Tibial nerve (tissue), 3 donors: ENCODE measurements at regions not wholly inside any gene's neighbourhood (a gene's known extent, or its start where the extent isn't known, plus 50 kb on each side); places are given as distances from the start of the nearest gene placed in this dataset.

Experiments used
- POLR2A ChIP-seq, 2 donors: fragments of 450-650 bp; IDR thresholded peaks; one replicate each; pipeline ENCODE4 v1.6.1; 2017; ENCODE audit warnings: antibody characterized with exemption in 2 of 2, mild to moderate bottlenecking in 2 of 2, moderate library complexity in 2 of 2
- TF ChIP-seq, protein P1 (sequence below), 5 experiments: fragments of 200-600 bp in 3 of 5; fragments of 450-650 bp in 2 of 5; sonication (generic) in 3 of 5; IDR thresholded peaks; one replicate each; pipeline ENCODE4 v1.5.1; 2016 to 2019; ENCODE audit warnings: antibody characterized with exemption in 5 of 5, mild to moderate bottlenecking in 3 of 5, moderate library complexity in 2 of 5

DNA sequence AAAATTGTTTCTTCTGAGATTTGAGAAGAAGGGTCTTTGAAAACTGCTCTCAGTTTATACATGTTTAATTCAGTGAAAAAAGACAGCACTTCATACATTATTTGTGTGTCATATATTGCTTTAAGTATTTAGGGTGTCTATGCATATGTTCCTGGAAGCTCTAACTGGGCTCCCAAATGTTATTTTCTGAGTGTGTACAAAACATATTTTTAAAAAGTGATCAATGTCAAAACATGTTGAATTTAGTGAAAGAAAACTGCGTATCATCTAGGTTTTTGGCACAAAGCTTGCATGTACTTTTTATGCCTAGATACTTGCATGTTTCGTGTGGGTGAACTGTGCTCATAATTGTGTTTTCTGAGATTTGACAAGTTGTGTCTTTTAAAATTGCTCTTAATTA, 81.6 kb downstream of the ASCL4 start:
- TF ChIP-seq, protein P1, sequence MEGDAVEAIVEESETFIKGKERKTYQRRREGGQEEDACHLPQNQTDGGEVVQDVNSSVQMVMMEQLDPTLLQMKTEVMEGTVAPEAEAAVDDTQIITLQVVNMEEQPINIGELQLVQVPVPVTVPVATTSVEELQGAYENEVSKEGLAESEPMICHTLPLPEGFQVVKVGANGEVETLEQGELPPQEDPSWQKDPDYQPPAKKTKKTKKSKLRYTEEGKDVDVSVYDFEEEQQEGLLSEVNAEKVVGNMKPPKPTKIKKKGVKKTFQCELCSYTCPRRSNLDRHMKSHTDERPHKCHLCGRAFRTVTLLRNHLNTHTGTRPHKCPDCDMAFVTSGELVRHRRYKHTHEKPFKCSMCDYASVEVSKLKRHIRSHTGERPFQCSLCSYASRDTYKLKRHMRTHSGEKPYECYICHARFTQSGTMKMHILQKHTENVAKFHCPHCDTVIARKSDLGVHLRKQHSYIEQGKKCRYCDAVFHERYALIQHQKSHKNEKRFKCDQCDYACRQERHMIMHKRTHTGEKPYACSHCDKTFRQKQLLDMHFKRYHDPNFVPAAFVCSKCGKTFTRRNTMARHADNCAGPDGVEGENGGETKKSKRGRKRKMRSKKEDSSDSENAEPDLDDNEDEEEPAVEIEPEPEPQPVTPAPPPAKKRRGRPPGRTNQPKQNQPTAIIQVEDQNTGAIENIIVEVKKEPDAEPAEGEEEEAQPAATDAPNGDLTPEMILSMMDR (IDR thresholded peaks at IDR 0.05) = no peak
- TF ChIP-seq POLR2A (IDR thresholded peaks at IDR 0.05) = no peak
